Thyroid gland (tissue), 4 donors: ENCODE measurements at regions not wholly inside any gene's neighbourhood (a gene's known extent, or its start where the extent isn't known, plus 50 kb on each side); places are given as distances from the start of the nearest gene placed in this dataset.

Experiments
- POLR2A ChIP-seq, 2 donors: fragments of 450-650 bp; IDR thresholded peaks; one replicate each; pipeline ENCODE4 v1.6.1; 2017; ENCODE audit warnings: antibody characterized with exemption in 2 of 2, mild to moderate bottlenecking in 2 of 2, moderate library complexity in 1 of 2
- TF ChIP-seq, protein P1 (sequence below), 6 experiments: fragments of 200-600 bp in 3 of 6; fragments of 450-650 bp in 3 of 6; sonication (generic) in 3 of 6; IDR thresholded peaks; one replicate each; pipeline ENCODE4 v1.5.1; 2016 to 2019; ENCODE audit warnings: antibody characterized with exemption in 6 of 6, mild to moderate bottlenecking in 2 of 6, inconsistent platforms in 1 of 6, moderate library complexity in 1 of 6

DNA sequence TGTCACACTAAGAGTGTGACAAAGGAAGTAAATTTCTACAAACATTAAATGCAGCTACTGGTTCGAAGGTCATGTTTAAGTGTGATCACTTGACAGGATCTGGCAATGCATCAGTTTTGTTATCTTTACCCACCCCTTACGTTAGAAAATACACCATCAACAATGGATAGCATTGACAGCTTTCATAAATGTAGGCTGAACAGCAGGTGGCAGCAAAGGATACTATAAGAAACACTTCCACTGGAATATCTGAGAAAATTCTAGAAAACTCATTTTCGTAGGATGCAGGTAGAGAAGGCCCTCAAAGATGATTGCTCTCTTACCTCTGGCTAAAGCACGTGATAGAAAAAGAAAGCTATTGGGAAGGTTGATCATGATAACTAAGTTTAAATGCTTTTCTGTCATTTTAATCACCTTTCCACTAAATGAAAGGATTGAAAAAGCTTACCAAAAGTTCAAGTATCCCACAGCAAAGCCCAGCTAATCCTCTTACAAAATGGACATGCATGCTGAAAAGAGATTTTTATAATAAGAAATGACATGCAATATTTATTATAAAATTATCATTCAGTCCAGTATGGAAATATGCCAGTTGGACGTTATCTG lies 292.5 kb downstream of the PARP8 start:
- TF ChIP-seq, protein P1, sequence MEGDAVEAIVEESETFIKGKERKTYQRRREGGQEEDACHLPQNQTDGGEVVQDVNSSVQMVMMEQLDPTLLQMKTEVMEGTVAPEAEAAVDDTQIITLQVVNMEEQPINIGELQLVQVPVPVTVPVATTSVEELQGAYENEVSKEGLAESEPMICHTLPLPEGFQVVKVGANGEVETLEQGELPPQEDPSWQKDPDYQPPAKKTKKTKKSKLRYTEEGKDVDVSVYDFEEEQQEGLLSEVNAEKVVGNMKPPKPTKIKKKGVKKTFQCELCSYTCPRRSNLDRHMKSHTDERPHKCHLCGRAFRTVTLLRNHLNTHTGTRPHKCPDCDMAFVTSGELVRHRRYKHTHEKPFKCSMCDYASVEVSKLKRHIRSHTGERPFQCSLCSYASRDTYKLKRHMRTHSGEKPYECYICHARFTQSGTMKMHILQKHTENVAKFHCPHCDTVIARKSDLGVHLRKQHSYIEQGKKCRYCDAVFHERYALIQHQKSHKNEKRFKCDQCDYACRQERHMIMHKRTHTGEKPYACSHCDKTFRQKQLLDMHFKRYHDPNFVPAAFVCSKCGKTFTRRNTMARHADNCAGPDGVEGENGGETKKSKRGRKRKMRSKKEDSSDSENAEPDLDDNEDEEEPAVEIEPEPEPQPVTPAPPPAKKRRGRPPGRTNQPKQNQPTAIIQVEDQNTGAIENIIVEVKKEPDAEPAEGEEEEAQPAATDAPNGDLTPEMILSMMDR (IDR thresholded peaks at IDR 0.05) = peak; percentile 24 to 71 (median 44)
- TF ChIP-seq POLR2A (IDR thresholded peaks at IDR 0.05) = no peak
